Adrenal gland (tissue), 9 donors: ENCODE measurements at regions not wholly inside any gene's neighbourhood (a gene's known extent, or its start where the extent isn't known, plus 50 kb on each side); places are given as distances from the start of the nearest gene placed in this dataset.

Experiments used
- DNase-seq, 7 donors: peaks; one replicate each; pipeline ENCODE4 v3.0.0-alpha.2; 2019 to 2020
- H3K27ac ChIP-seq, 5 donors: fragments of 200-600 bp; sonication (generic) in 4 of 5; 1 replicate in 3 of 5; 2 replicates in 2 of 5; pipeline versions ENCODE4 v1.5.1 to v1.8.0; 2016 to 2020; ENCODE audit warnings: mild to moderate bottlenecking in 1 of 5
- H3K27me3 ChIP-seq: fragments of 200-600 bp; 2 replicates; pipeline ENCODE4 v1.8.0; 2021
- H3K36me3 ChIP-seq, 2 donors: fragments of 200-600 bp; replicated peaks in 1 of 2; 1 replicate in 1 of 2; 2 replicates in 1 of 2; pipeline versions ENCODE4 v1.5.1 to v1.8.0; 2018 to 2022
- H3K4me1 ChIP-seq, 2 donors: fragments of 200-600 bp; replicated peaks in 1 of 2; 1 replicate in 1 of 2; 2 replicates in 1 of 2; pipeline versions ENCODE4 v1.5.1 to v1.8.0; 2018 to 2021
- H3K4me3 ChIP-seq, 4 donors: fragments of 200-600 bp; sonication (generic) in 3 of 4; one replicate each; pipeline ENCODE4 v1.5.1; 2016 to 2018
- H3K9me3 ChIP-seq, 3 donors: fragments of 200-600 bp; sonication (generic) in 1 of 3; replicated peaks in 1 of 3; 1 replicate in 2 of 3; 2 replicates in 1 of 3; pipeline versions ENCODE4 v1.5.1 to v1.8.0; 2016 to 2021
- POLR2A ChIP-seq, 2 donors: fragments of 450-650 bp; IDR thresholded peaks; one replicate each; pipeline ENCODE4 v1.6.1; 2017; ENCODE audit warnings: antibody characterized with exemption in 2 of 2, mild to moderate bottlenecking in 2 of 2, moderate library complexity in 1 of 2
- WGBS, 4 donors: extraction: QIAGEN DNeasy Blood & Tissue Kit in 2 of 4; methylation state at CpG; one replicate each; pipeline versions ENCODE4 v1.1.5 to v1.1.7; 2013 to 2017; 5-methylcytosine and 5-hydroxymethylcytosine counted together
- intact Hi-C, 2 donors: fragments of 100-400 bp; cut with DNase I; formaldehyde crosslinking; loops; one replicate each; pipeline versions ENCODE4 v1.14.1 to v1.15.0; 2022 to 2023
- TF ChIP-seq, protein P1 (sequence below), 6 experiments: fragments of 450-650 bp in 4 of 6; fragments of 200-600 bp in 2 of 6; sonication (generic) in 1 of 6; IDR thresholded peaks; 1 replicate in 5 of 6; 2 replicates in 1 of 6; pipeline versions ENCODE4 v1.5.1 to v1.8.0; 2016 to 2021; ENCODE audit warnings: antibody characterized with exemption in 6 of 6, mild to moderate bottlenecking in 2 of 6, moderate library complexity in 1 of 6
- donor health status: healthy with polysubstance abuse.
- donor health status: Bipolar disorder and iron deficiency.
- donor health status: DM: yes; HTN: yes; CAD: no.
- donor health status: DM: no; HTN: no; CAD: no.
- donor health status: DM: no; HTN: no; CAD: no.

DNA sequence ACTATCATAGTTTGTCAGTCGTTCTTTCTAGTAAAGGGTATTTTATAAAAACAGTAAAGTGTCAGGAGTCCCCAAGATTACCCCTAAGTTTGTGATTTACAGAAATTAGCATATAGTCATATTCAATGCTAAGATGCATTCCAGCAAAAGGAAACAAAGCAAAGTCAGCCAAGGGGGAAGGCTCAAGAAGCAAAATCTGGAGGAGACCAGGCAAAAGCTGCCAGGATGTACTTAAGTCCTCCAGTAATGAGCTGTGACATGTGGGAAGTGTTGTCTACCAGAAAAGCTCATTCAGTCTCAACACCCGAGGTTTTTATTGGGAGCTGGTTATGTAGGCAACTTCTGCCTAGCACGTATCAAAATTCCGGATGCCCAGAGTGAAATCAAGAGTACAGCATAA lies 373.4 kb upstream of the TMPRSS15 start:
- Histone ChIP-seq H3K27ac (no peak overlapping the region), H3K4me1 (no peaks in the 10 kb centered on the region), H3K36me3 (no peaks in the 10 kb centered on the region), H3K9me3 (no peaks in the 10 kb centered on the region), H3K4me3 (no peak overlapping the region), H3K27me3 (no peaks in the 10 kb centered on the region)
- TF ChIP-seq, protein P1, sequence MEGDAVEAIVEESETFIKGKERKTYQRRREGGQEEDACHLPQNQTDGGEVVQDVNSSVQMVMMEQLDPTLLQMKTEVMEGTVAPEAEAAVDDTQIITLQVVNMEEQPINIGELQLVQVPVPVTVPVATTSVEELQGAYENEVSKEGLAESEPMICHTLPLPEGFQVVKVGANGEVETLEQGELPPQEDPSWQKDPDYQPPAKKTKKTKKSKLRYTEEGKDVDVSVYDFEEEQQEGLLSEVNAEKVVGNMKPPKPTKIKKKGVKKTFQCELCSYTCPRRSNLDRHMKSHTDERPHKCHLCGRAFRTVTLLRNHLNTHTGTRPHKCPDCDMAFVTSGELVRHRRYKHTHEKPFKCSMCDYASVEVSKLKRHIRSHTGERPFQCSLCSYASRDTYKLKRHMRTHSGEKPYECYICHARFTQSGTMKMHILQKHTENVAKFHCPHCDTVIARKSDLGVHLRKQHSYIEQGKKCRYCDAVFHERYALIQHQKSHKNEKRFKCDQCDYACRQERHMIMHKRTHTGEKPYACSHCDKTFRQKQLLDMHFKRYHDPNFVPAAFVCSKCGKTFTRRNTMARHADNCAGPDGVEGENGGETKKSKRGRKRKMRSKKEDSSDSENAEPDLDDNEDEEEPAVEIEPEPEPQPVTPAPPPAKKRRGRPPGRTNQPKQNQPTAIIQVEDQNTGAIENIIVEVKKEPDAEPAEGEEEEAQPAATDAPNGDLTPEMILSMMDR (IDR thresholded peaks at IDR 0.05): no peak
- TF ChIP-seq POLR2A (IDR thresholded peaks at IDR 0.05): no peak
- no peak for DNase-seq
- intact Hi-C loops: no loop called here
- 56 to 73% (median 65%) methylated on average over 4 of the region's 4 CpGs for WGBS, 4 donors

DNA sequence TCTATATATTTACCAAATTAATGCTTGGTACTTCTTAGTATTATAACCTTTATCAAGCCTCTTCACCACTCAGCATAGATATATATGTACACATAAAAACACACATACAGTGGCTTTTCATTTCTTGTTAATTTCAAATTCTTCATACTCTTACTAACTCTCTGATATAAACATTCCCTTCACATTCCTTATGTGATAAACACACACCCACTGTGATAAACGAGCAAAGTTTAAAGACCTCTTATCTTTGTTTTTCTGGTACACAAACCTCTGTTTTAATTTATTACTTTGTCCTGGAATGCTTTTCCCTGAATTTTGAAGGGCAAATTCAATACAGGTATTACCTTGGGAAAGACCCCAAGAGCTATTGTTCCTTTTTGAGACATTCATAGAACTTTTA lies 379.1 kb upstream of the TMPRSS15 start:
- 21 to 27% (median 23%) methylated on average over 1 of the region's 1 CpG for WGBS, 4 donors
- intact Hi-C loops: no loop called here
- H3K4me1 ChIP-seq: no peaks in the 10 kb centered on the region
- no peak overlapping the region for H3K4me3 ChIP-seq
- H3K9me3 ChIP-seq: no peaks in the 10 kb centered on the region
- no peak for DNase-seq
- no peak overlapping the region for H3K27ac ChIP-seq
- no peaks in the 10 kb centered on the region for H3K36me3 ChIP-seq
- H3K27me3 ChIP-seq: no peaks in the 10 kb centered on the region
- TF ChIP-seq, protein P1 (IDR thresholded peaks at IDR 0.05): no peak
- no peak for TF ChIP-seq POLR2A (IDR thresholded peaks at IDR 0.05)

DNA sequence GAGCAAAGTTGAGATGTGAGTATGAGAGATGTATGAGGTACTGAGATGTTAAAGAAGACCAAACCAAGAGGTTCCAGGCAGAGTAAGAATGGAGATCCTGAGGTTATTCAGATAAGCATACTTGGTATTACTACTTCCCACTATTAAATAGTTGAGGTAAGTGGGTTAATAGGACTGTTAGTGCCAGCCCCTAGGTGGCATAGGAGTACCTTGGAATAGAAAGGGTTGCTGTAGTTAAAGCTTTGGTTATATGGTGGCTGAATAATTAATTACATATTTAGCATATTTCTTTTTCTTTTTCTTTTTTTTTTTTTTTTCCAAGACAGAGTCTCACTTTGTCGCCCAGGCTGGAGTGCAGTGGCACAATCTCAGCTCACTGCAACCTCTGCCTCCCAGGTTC lies 397.9 kb upstream of the TMPRSS15 start:
- Histone ChIP-seq H3K27ac (no peak overlapping the region), H3K4me1 (no peaks in the 10 kb centered on the region), H3K27me3 (no peaks in the 10 kb centered on the region), H3K36me3 (no peaks in the 10 kb centered on the region), H3K9me3 (no peaks in the 10 kb centered on the region), H3K4me3 (no peak overlapping the region)
- DNase-seq: no peak
- TF ChIP-seq POLR2A (IDR thresholded peaks at IDR 0.05): no peak
- TF ChIP-seq, protein P1 (IDR thresholded peaks at IDR 0.05): no peak
- 79 to 91% (median 81%) methylated on average over 1 of the region's 1 CpG for WGBS, 4 donors
- intact Hi-C loops: no loop called here

DNA sequence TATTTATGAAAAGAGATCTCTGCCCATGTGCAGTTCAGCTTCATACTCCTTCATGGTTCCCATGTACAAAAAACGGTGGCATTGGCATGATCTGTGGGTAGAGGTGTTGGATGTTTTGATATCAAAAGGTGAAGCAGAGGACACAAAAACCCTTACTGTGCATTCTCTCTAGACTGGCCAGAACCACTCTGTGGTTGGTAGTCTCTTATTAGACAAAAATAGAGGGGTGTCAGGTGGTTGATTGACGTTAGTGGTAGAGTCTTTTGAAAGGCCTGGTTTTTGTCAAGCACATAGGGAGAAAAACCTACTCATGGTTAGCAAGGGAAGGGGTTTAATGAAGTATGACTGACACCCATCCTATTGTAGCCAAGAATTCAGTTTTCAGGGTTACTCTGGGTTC lies 400.0 kb upstream of the TMPRSS15 start:
- 69 to 83% (median 77%) methylated on average over 2 of the region's 2 CpGs for WGBS, 4 donors
- no peak overlapping the region for H3K27ac ChIP-seq
- H3K27me3 ChIP-seq: no peaks in the 10 kb centered on the region
- H3K4me1 ChIP-seq: no peaks in the 10 kb centered on the region
- DNase-seq: no peak
- intact Hi-C loops: no loop called here
- TF ChIP-seq, protein P1 (IDR thresholded peaks at IDR 0.05): no peak
- no peak for TF ChIP-seq POLR2A (IDR thresholded peaks at IDR 0.05)
- H3K36me3 ChIP-seq: no peaks in the 10 kb centered on the region
- no peak overlapping the region for H3K4me3 ChIP-seq
- no peaks in the 10 kb centered on the region for H3K9me3 ChIP-seq
